ENCODE measurements at regions not wholly inside any gene's neighbourhood (a gene's known extent, or its start where the extent isn't known, plus 50 kb on each side); places are given as distances from the start of the nearest gene placed in this dataset.
"Not testable (repeated sequence)": the region's sequence is repeated elsewhere in the genome, so short reads cannot be mapped to it uniquely, and the experiment has no call there.

DNA sequence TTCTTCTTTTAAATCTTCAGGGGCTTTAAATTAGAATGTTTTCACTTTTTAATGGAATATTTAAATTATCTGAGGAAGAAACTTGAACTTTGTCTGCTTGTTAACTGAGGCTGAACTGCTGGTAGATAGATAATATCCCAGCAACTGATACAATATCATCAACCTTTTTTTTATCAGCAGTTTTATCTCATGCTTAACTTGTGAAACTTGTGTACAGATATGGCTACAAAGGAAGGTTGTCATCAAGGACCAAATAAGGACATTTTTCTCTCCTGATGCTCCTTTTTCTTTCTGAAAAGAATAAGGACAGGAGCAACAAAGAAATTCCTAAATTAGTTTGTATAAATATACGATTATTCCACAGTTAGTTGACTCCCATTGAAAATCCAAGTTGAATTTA lies 66.4 kb upstream of the KBTBD8 start:
- Histone ChIP-seq H3K27ac (ENCODE audit: low read length) (no peak overlapping the region), H3K4me1 (ENCODE audit: control insufficient read depth, low read depth, low read length) (peaks cover 48% of the 10 kb centered on the region), H3K27me3 (ENCODE audit: control insufficient read depth, insufficient read depth, low read length) (no peaks in the 10 kb centered on the region), H3K4me3 (ENCODE audit: low read length) (no peak overlapping the region), H3K9me3 (ENCODE audit: control insufficient read depth, low read depth, low read length) (no peaks in the 10 kb centered on the region), H3K9ac (ENCODE audit: low read length) (no peak overlapping the region), H3K36me3 (ENCODE audit: control insufficient read depth, low read depth, low read length) (no peaks in the 10 kb centered on the region)

- H3K9ac ChIP-seq (ENCODE audit: low read length) = no peak overlapping the region
- no peaks in the 10 kb centered on the region for H3K27me3 ChIP-seq (ENCODE audit: control insufficient read depth, insufficient read depth, low read length)
- H3K4me3 ChIP-seq (ENCODE audit: low read length) = peak overlapping the region; percentile 29
- peak overlapping the region; percentile 67 for H3K27ac ChIP-seq (ENCODE audit: low read length)
- no peaks in the 10 kb centered on the region for H3K9me3 ChIP-seq (ENCODE audit: control insufficient read depth, low read depth, low read length)
- peaks cover 48% of the 10 kb centered on the region for H3K4me1 ChIP-seq (ENCODE audit: control insufficient read depth, low read depth, low read length)
- no peaks in the 10 kb centered on the region for H3K36me3 ChIP-seq (ENCODE audit: control insufficient read depth, low read depth, low read length)
These were observed 64.9 kb upstream of the KBTBD8 start for GRCh38 chr3:66933233-66933632.

DNA sequence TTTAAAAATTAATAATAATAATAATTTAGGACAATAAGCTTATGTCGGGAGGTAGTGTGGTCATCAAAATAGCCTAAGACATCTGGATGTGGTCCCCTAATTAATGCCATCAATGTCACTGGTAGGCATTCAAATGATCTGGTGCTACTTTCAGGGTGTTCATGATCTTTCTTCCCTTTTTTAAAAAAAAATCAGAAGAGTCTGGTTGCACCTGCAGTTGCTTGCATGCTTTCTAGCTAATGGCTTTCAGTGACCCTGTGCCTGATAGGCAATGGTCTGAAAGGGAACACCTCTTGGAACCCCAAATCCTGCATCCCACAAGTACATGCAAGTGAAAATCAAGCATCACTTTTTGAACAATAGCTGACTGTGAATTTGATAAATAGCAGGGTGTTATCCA lies 64.1 kb upstream of the KBTBD8 start:
- peaks cover 55% of the 10 kb centered on the region for H3K4me1 ChIP-seq (ENCODE audit: control insufficient read depth, low read depth, low read length)
- no peaks in the 10 kb centered on the region for H3K36me3 ChIP-seq (ENCODE audit: control insufficient read depth, low read depth, low read length)
- no peak overlapping the region for H3K27ac ChIP-seq (ENCODE audit: low read length)
- no peaks in the 10 kb centered on the region for H3K9me3 ChIP-seq (ENCODE audit: control insufficient read depth, low read depth, low read length)
- no peak overlapping the region for H3K4me3 ChIP-seq (ENCODE audit: low read length)
- H3K27me3 ChIP-seq (ENCODE audit: control insufficient read depth, insufficient read depth, low read length) = no peaks in the 10 kb centered on the region
- no peak overlapping the region for H3K9ac ChIP-seq (ENCODE audit: low read length)

- H3K9me3 ChIP-seq (ENCODE audit: control insufficient read depth, low read depth, low read length) = no peaks in the 10 kb centered on the region
- no peak overlapping the region for H3K9ac ChIP-seq (ENCODE audit: low read length)
- no peak overlapping the region for H3K27ac ChIP-seq (ENCODE audit: low read length)
- no peak overlapping the region for H3K4me3 ChIP-seq (ENCODE audit: low read length)
- no peaks in the 10 kb centered on the region for H3K27me3 ChIP-seq (ENCODE audit: control insufficient read depth, insufficient read depth, low read length)
- peaks cover 62% of the 10 kb centered on the region for H3K4me1 ChIP-seq (ENCODE audit: control insufficient read depth, low read depth, low read length)
- no peaks in the 10 kb centered on the region for H3K36me3 ChIP-seq (ENCODE audit: control insufficient read depth, low read depth, low read length)
These were observed 63.4 kb upstream of the KBTBD8 start for GRCh38 chr3:66934725-66935124.

DNA sequence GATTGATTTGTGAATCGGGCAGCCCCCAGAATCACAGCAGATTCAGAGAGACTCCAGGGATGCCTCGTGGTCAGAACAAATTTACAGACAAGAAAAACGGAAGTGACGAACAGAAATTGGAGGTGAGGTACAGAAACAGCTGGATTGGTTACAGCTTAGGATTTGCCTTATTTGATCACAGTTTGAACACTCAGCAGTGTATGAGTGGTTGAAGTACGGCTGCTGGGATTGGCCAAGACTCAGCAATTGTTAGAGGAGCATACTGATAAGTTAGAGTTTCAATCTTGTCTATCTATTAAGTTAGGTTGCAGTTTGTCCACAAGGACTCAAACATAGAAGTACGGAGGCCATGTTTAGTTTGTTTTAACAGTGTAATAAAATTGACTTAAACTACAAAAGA lies 61.1 kb upstream of the KBTBD8 start:
- not testable (repeated sequence) for H3K9ac ChIP-seq (ENCODE audit: low read length); H3K27ac ChIP-seq (ENCODE audit: low read length); H3K36me3 ChIP-seq (ENCODE audit: control insufficient read depth, low read depth, low read length); H3K27me3 ChIP-seq (ENCODE audit: control insufficient read depth, insufficient read depth, low read length); H3K4me3 ChIP-seq (ENCODE audit: low read length); H3K9me3 ChIP-seq (ENCODE audit: control insufficient read depth, low read depth, low read length)
- H3K4me1 ChIP-seq (ENCODE audit: control insufficient read depth, low read depth, low read length) = peaks cover 48% of the 10 kb centered on the region

DNA sequence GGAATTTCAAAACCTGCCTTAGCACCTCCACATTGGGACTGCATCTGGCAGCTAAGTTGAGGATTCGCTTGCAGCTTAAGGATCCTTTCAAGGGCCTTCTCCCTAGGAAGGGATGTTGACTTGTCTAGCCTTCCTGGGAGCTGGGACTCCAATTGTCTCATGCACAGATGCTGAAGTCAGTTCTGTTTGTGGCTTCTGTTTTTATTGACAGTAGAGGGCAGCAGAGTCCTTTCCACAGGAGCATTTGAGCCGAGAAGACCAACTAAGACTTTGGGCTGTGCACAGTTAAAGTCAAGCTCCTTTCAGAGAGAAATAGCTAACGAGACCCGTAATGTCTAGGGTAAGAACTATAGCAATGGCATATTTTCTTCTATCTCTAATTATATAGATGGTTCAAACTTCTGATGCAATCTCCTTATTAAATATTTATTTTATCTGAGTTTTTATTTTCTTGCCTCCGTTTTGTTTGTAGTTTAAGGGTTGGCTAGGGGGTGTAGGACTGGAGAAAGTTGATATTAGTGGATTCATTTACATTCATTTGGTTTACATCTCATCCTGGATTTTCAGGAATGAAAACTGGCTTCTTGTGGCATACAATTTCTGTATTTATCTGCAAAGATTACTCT lies 59.7 kb upstream of the KBTBD8 start:
- peaks cover 35% of the 10 kb centered on the region for H3K4me1 ChIP-seq (ENCODE audit: control insufficient read depth, low read depth, low read length)
- H3K27ac ChIP-seq (ENCODE audit: low read length) = no peak overlapping the region
- no peaks in the 10 kb centered on the region for H3K36me3 ChIP-seq (ENCODE audit: control insufficient read depth, low read depth, low read length)
- H3K9me3 ChIP-seq (ENCODE audit: control insufficient read depth, low read depth, low read length) = no peaks in the 10 kb centered on the region
- H3K4me3 ChIP-seq (ENCODE audit: low read length) = no peak overlapping the region
- no peak overlapping the region for H3K9ac ChIP-seq (ENCODE audit: low read length)
- no peaks in the 10 kb centered on the region for H3K27me3 ChIP-seq (ENCODE audit: control insufficient read depth, insufficient read depth, low read length)

DNA sequence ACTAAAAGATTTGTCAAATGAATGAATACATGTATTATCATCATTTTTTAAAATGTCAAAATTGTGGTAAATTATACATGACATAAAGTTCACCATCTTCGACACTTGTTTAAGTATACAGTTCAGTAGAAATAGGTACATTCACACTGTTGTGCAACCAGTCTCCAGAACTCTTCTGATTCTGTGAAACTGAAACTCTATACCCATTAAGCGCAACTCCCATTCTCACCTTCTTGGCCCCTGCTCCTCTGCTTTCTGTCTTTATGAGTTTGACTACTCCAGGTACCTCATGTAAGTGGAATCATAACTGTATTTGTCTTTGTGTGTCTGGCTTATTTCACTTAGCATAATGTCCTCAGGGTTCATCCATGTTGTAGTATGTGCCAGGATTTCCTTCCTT lies 50.1 kb upstream of the KBTBD8 start:
- H3K9ac ChIP-seq (ENCODE audit: low read length) = no peak overlapping the region
- H3K4me1 ChIP-seq (ENCODE audit: control insufficient read depth, low read depth, low read length) = no peaks in the 10 kb centered on the region
- no peaks in the 10 kb centered on the region for H3K27me3 ChIP-seq (ENCODE audit: control insufficient read depth, insufficient read depth, low read length)
- H3K4me3 ChIP-seq (ENCODE audit: low read length) = no peak overlapping the region
- H3K27ac ChIP-seq (ENCODE audit: low read length) = no peak overlapping the region
- no peaks in the 10 kb centered on the region for H3K9me3 ChIP-seq (ENCODE audit: control insufficient read depth, low read depth, low read length)
- H3K36me3 ChIP-seq (ENCODE audit: control insufficient read depth, low read depth, low read length) = no peaks in the 10 kb centered on the region
